DOHH2 (cell line): ENCODE measurements at regions not wholly inside any gene's neighbourhood (a gene's known extent, or its start where the extent isn't known, plus 50 kb on each side); places are given as distances from the start of the nearest gene placed in this dataset.
"Not testable (repeated sequence)": the region's sequence is repeated elsewhere in the genome, so short reads cannot be mapped to it uniquely, and the experiment has no call there.

Source experiments
- H3F3A ChIP-seq: fragments of 200-600 bp; sonication (generic), shearing (Covaris generic); 2 replicates; pipeline ENCODE4 v1.6.0; 2016; ENCODE audit warnings: antibody characterized with exemption, mild to moderate bottlenecking; ENCODE audit not compliant: control insufficient read depth, insufficient read depth
- H3K27ac ChIP-seq: fragments of 200-600 bp; sonication (generic); 2 replicates; pipeline ENCODE4 v1.5.1; 2014; ENCODE audit warnings: low read depth, mild to moderate bottlenecking, low read length, moderate library complexity
- H3K27me3 ChIP-seq: fragments of 200-600 bp; sonication (generic); 2 replicates; pipeline ENCODE4 v1.6.1; 2014; ENCODE audit warnings: mild to moderate bottlenecking, low read length, mixed read lengths; ENCODE audit not compliant: control insufficient read depth
- H3K36me3 ChIP-seq: fragments of 200-600 bp; sonication (generic); 2 replicates; pipeline ENCODE4 v1.6.1; 2014; ENCODE audit warnings: mild to moderate bottlenecking, low read length, moderate library complexity, mixed read lengths; ENCODE audit not compliant: control insufficient read depth
- H3K4me1 ChIP-seq: fragments of 200-600 bp; sonication (generic); 2 replicates; pipeline ENCODE4 v1.6.1; 2014; ENCODE audit warnings: mild to moderate bottlenecking, low read length, mixed read lengths; ENCODE audit not compliant: control insufficient read depth
- H3K4me2 ChIP-seq: fragments of 200-600 bp; sonication (generic); 2 replicates; pipeline ENCODE4 v1.6.0; 2014; ENCODE audit warnings: mild to moderate bottlenecking, low read length, moderate library complexity
- H3K4me3 ChIP-seq: fragments of 200-600 bp; sonication (generic); 2 replicates; pipeline ENCODE4 v1.5.1; 2014; ENCODE audit warnings: mild to moderate bottlenecking, low read length, mixed read lengths
- H3K79me2 ChIP-seq: fragments of 200-600 bp; sonication (generic); 2 replicates; pipeline ENCODE4 v1.6.1; 2014; ENCODE audit warnings: mild to moderate bottlenecking, low read length, mixed read lengths; ENCODE audit not compliant: control insufficient read depth
- H3K9me2 ChIP-seq: fragments of 200-600 bp; sonication (generic); replicated peaks from 2 replicates; pipeline ENCODE4 v1.6.1; 2014; ENCODE audit warnings: mild to moderate bottlenecking, low read length, mixed read lengths; ENCODE audit not compliant: control insufficient read depth
- H3K9me3 ChIP-seq: fragments of 200-600 bp; sonication (generic); 2 replicates; pipeline ENCODE4 v1.6.1; 2014; ENCODE audit warnings: antibody characterized with exemption, low read length, mixed read lengths; ENCODE audit not compliant: control insufficient read depth, insufficient read depth
- H4K20me1 ChIP-seq: fragments of 200-600 bp; sonication (generic); 2 replicates; pipeline ENCODE4 v1.6.0; 2014; ENCODE audit warnings: low read depth, mild to moderate bottlenecking, antibody characterized with exemption, low read length, moderate library complexity; ENCODE audit not compliant: control insufficient read depth, insufficient read depth

DNA sequence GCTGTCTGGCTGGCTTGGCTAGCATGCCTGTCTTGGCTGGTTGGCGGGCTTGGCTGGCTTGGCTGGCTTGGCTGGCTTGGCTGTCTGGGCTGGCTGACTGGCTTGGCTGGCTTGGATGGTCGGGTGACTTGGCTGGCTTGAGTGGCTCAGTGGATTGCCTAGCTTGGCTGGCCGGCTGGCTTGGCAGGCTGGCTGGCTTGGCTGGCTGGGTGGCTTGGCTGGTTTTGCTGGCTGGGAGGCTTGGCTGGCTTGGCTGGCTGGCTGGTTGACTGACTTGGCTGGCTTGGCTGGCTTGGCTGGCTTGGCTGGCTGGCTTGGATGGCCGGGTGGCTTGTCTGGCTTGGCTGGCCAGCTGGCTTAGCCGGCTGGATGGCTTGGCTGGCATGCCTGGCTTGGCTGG is 2828.4 kb downstream of the RPIA start:
- H3K4me2 ChIP-seq, H3F3A ChIP-seq, H3K36me3 ChIP-seq, H3K4me3 ChIP-seq, H3K9me2 ChIP-seq, H3K4me1 ChIP-seq, H3K9me3 ChIP-seq, H3K27me3 ChIP-seq, H3K79me2 ChIP-seq, H4K20me1 ChIP-seq, H3K27ac ChIP-seq: not testable (repeated sequence)

- H3K9me2 ChIP-seq, H3K4me1 ChIP-seq, H3F3A ChIP-seq, H3K4me2 ChIP-seq, H4K20me1 ChIP-seq, H3K4me3 ChIP-seq, H3K27me3 ChIP-seq, H3K36me3 ChIP-seq, H3K79me2 ChIP-seq, H3K27ac ChIP-seq, H3K9me3 ChIP-seq: not testable (repeated sequence)
Observed at GRCh38 chr2:91520523-91520922, 2829.1 kb downstream of the RPIA start.

DNA sequence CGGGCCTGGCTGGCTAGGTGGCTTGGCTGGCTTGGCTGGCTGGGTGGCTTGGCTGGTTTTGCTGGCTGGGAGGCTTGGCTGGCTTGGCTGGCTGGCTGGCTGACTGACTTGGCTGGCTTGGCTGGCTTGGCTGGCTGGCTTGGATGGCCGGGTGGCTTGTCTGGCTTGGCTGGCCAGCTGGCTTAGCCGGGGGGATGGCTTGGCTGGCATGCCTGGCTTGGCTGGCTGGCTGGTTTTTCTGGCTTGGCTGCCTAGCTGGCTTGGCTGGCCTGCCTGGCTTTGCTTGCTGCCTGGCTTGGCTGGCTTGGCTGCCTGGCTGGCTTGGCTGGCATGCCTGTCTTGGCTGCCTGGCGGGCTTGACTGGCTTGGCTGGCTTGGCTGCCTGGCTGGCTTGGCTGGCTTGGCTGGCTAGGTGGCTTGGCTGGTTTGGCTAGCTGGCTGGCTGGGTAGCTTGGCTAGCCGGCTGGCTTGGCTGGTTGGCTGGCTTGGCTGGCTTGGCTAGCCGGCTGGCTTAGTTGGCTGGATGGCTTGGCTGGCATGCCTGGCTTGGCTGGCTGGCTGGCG is 2829.6 kb downstream of the RPIA start:
- H3K4me3 ChIP-seq, H3K9me3 ChIP-seq, H3K27me3 ChIP-seq, H3K79me2 ChIP-seq, H3K27ac ChIP-seq, H3K36me3 ChIP-seq, H3K9me2 ChIP-seq, H3F3A ChIP-seq, H4K20me1 ChIP-seq, H3K4me1 ChIP-seq, H3K4me2 ChIP-seq: not testable (repeated sequence)

DNA sequence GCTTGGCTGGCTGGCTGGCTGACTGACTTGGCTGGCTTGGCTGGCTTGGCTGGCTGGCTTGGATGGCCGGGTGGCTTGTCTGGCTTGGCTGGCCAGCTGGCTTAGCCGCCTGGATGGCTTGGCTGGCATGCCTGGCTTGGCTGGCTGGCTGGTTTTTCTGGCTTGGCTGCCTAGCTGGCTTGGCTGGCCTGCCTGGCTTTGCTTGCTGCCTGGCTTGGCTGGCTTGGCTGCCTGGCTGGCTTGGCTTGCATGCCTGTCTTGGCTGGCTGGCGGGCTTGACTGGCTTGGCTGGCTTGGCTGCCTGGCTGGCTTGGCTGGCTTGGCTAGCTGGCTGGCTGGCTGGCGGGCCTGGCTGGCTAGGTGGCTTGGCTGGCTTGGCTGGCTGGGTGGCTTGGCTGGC is 2830.5 kb downstream of the RPIA start:
- not testable (repeated sequence) for H3K9me3 ChIP-seq, H3K27me3 ChIP-seq, H3K4me1 ChIP-seq, H3K9me2 ChIP-seq, H3K4me2 ChIP-seq, H3K79me2 ChIP-seq, H3K4me3 ChIP-seq, H4K20me1 ChIP-seq, H3F3A ChIP-seq, H3K36me3 ChIP-seq, H3K27ac ChIP-seq

- not testable (repeated sequence) for H3K9me2 ChIP-seq, H3K9me3 ChIP-seq, H3K36me3 ChIP-seq, H4K20me1 ChIP-seq, H3K4me3 ChIP-seq, H3K4me2 ChIP-seq, H3K79me2 ChIP-seq, H3K27ac ChIP-seq, H3F3A ChIP-seq, H3K27me3 ChIP-seq, H3K4me1 ChIP-seq
Observed at GRCh38 chr2:91522877-91523276, 2831.4 kb downstream of the RPIA start.

DNA sequence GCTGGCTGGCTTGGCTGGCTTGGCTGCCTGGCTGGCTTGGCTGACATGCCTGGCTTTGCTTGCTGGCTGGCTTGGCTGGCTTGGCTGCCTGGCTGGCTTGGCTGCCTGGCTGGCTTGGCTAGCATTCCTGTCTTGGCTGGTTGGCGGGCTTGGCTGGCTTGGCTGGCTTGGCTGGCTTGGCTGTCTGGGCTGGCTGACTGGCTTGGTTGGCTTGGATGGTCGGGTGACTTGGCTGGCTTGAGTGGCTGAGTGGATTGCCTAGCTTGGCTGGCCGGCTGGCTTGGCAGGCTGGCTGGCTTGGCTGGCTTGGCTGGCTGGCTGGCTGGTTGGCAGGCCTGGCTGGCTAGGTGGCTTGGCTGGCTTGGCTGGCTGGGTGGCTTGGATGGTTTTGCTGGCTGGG is 2832.3 kb downstream of the RPIA start:
- H3K27ac ChIP-seq, H3F3A ChIP-seq, H3K9me2 ChIP-seq, H3K9me3 ChIP-seq, H3K79me2 ChIP-seq, H4K20me1 ChIP-seq, H3K36me3 ChIP-seq, H3K4me2 ChIP-seq, H3K27me3 ChIP-seq, H3K4me3 ChIP-seq, H3K4me1 ChIP-seq: not testable (repeated sequence)

DNA sequence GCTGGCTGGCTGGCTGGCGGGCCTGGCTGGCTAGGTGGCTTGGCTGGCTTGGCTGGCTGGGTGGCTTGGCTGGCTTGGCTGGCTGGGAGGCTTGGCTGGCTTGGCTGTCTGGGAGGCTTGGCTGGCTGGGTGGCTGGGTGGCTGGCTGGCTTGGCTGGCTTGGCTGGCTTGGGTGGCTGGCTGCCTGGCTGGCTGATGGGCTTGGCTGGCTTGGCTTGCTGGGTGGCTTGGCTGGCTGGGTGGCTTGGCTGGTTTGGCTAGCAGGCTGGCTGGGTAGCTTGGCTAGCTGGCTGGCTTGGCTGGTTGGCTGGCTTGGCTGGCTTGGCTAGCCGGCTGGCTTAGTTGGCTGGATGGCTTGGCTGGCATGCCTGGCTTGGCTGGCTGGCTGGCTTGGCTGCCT is 2834.1 kb downstream of the RPIA start:
- H3K79me2 ChIP-seq, H3K9me3 ChIP-seq, H3K27ac ChIP-seq, H3K4me2 ChIP-seq, H3F3A ChIP-seq, H3K9me2 ChIP-seq, H3K27me3 ChIP-seq, H3K4me3 ChIP-seq, H3K4me1 ChIP-seq, H3K36me3 ChIP-seq, H4K20me1 ChIP-seq: not testable (repeated sequence)

GRCh38 chr2:91526083-91526482 is 2834.6 kb downstream of the RPIA start:
- H3K4me1 ChIP-seq, H3K27me3 ChIP-seq, H3K4me3 ChIP-seq, H3K9me2 ChIP-seq, H3K36me3 ChIP-seq, H3K79me2 ChIP-seq, H3K9me3 ChIP-seq, H3K4me2 ChIP-seq, H3F3A ChIP-seq, H4K20me1 ChIP-seq, H3K27ac ChIP-seq: not testable (repeated sequence)

DNA sequence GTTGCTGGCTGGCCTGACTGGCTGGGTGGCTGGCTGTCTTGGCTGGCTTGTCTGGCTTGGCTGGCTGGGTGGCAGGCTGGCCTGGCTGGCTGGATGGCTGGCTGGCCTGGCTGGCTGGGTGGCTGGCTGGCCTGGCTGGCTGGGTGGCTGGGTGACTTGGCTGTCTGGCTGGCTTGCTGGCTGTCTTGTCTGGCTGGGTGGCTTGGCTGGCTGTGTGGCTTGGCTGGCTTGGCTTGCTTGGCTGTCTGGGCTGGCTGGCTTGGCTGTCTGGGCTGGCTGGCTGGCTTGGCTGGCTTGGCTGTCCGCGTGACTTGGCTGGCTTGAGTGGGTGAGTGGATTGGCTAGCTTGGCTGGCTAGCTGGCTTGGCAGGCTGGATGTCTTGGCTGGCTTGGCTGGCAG is 2835.6 kb downstream of the RPIA start:
- not testable (repeated sequence) for H3K27me3 ChIP-seq, H3K27ac ChIP-seq, H3K36me3 ChIP-seq, H3K4me3 ChIP-seq, H3K79me2 ChIP-seq, H3K9me3 ChIP-seq, H3K9me2 ChIP-seq, H3K4me1 ChIP-seq, H3F3A ChIP-seq, H3K4me2 ChIP-seq, H4K20me1 ChIP-seq
